Parathyroid adenoma (tissue), 2 donors: ENCODE measurements at regions not wholly inside any gene's neighbourhood (a gene's known extent, or its start where the extent isn't known, plus 50 kb on each side); places are given as distances from the start of the nearest gene placed in this dataset.
"Not testable (repeated sequence)": the region's sequence is repeated elsewhere in the genome, so short reads cannot be mapped to it uniquely, and the experiment has no call there.

Experiments used
- H2AFZ ChIP-seq: fragments of 300-600 bp; sonication (generic); one replicate; pipeline ENCODE4 v1.7.0; 2017; ENCODE audit warnings: antibody characterized with exemption, mild to moderate bottlenecking
- H3K27ac ChIP-seq: fragments of 300-600 bp; sonication (generic); one replicate; pipeline ENCODE4 v1.7.0; 2017
- H3K27me3 ChIP-seq: fragments of 300-600 bp; sonication (generic); one replicate; pipeline ENCODE4 v1.7.0; 2017; ENCODE audit warnings: low read length; ENCODE audit not compliant: control insufficient read depth, insufficient read depth
- H3K36me3 ChIP-seq: fragments of 300-600 bp; sonication (generic); one replicate; pipeline ENCODE4 v1.7.0; 2017; ENCODE audit warnings: low read length; ENCODE audit not compliant: control insufficient read depth, insufficient read depth
- H3K4me1 ChIP-seq: fragments of 300-600 bp; sonication (generic); one replicate; pipeline ENCODE4 v1.7.0; 2017; ENCODE audit warnings: control low read depth
- H3K4me2 ChIP-seq: fragments of 300-600 bp; sonication (generic); one replicate; pipeline ENCODE4 v1.7.0; 2017; ENCODE audit warnings: low read length
- H3K4me3 ChIP-seq: fragments of 300-600 bp; sonication (generic); one replicate; pipeline ENCODE4 v1.7.0; 2017; ENCODE audit warnings: low read depth, low read length
- H3K79me2 ChIP-seq: fragments of 300-600 bp; sonication (generic); one replicate; pipeline ENCODE4 v1.7.0; 2017; ENCODE audit warnings: control low read depth
- H3K9ac ChIP-seq: fragments of 300-600 bp; sonication (generic); one replicate; pipeline ENCODE4 v1.7.0; 2017; ENCODE audit warnings: mild to moderate bottlenecking
- H3K9me3 ChIP-seq: fragments of 300-600 bp; sonication (generic); one replicate; pipeline ENCODE4 v1.7.0; 2017; ENCODE audit warnings: low read length; ENCODE audit not compliant: control insufficient read depth
- CTCF ChIP-seq: fragments of 300-600 bp; sonication (generic); IDR thresholded peaks from one replicate; pipeline ENCODE4 v1.7.0; 2017; ENCODE audit warnings: antibody characterized with exemption, mild to moderate bottlenecking
- donor health status: primary hyperparathyroidism.

GRCh38 chr5:91486638-91487037 lies 103.5 kb upstream of the ARRDC3 start:
- Histone ChIP-seq H3K27ac (no peak overlapping the region), H3K4me2 (no peak overlapping the region), H3K9ac (no peak overlapping the region), H3K4me1 (no peaks in the 10 kb centered on the region), H2AFZ (no peak overlapping the region), H3K79me2 (no peaks in the 10 kb centered on the region), H3K36me3 (no peaks in the 10 kb centered on the region), H3K9me3 (no peaks in the 10 kb centered on the region), H3K4me3 (no peak overlapping the region), H3K27me3 (no peaks in the 10 kb centered on the region)
- TF ChIP-seq CTCF = no peak

GRCh38 chr5:91484662-91485061 lies 101.5 kb upstream of the ARRDC3 start:
- no peak overlapping the region for H3K4me3 ChIP-seq
- H2AFZ ChIP-seq = no peak overlapping the region
- H3K9ac ChIP-seq = no peak overlapping the region
- no peak overlapping the region for H3K27ac ChIP-seq
- H3K27me3 ChIP-seq = no peaks in the 10 kb centered on the region
- TF ChIP-seq CTCF = no peak
- H3K79me2 ChIP-seq = no peaks in the 10 kb centered on the region
- no peak overlapping the region for H3K4me2 ChIP-seq
- no peaks in the 10 kb centered on the region for H3K9me3 ChIP-seq
- H3K36me3 ChIP-seq = no peaks in the 10 kb centered on the region
- no peaks in the 10 kb centered on the region for H3K4me1 ChIP-seq

- not testable (repeated sequence) for H3K27ac ChIP-seq, H3K9ac ChIP-seq, H3K27me3 ChIP-seq, H3K79me2 ChIP-seq, H3K9me3 ChIP-seq, H3K4me2 ChIP-seq, H3K4me1 ChIP-seq, H3K4me3 ChIP-seq, H2AFZ ChIP-seq, H3K36me3 ChIP-seq
These were observed 96.3 kb upstream of the ARRDC3 start for GRCh38 chr5:91479376-91479775.

GRCh38 chr5:91478096-91478495 lies 95.0 kb upstream of the ARRDC3 start:
- H3K27me3 ChIP-seq = no peaks in the 10 kb centered on the region
- no peaks in the 10 kb centered on the region for H3K36me3 ChIP-seq
- no peak for TF ChIP-seq CTCF
- H3K4me3 ChIP-seq = no peak overlapping the region
- H3K4me2 ChIP-seq = no peak overlapping the region
- no peaks in the 10 kb centered on the region for H3K4me1 ChIP-seq
- no peak overlapping the region for H3K9ac ChIP-seq
- H3K27ac ChIP-seq = no peak overlapping the region
- H3K9me3 ChIP-seq = no peaks in the 10 kb centered on the region
- H3K79me2 ChIP-seq = no peaks in the 10 kb centered on the region
- H2AFZ ChIP-seq = no peak overlapping the region

GRCh38 chr5:91477408-91477807 lies 94.3 kb upstream of the ARRDC3 start:
- Histone ChIP-seq H3K4me1 (no peaks in the 10 kb centered on the region), H2AFZ (no peak overlapping the region), H3K4me2 (no peak overlapping the region), H3K9ac (no peak overlapping the region), H3K79me2 (no peaks in the 10 kb centered on the region), H3K4me3 (no peak overlapping the region), H3K27me3 (no peaks in the 10 kb centered on the region), H3K9me3 (no peaks in the 10 kb centered on the region), H3K36me3 (no peaks in the 10 kb centered on the region), H3K27ac (no peak overlapping the region)
- no peak for TF ChIP-seq CTCF
